Natural killer cell (primary cell): ENCODE measurements at regions not wholly inside any gene's neighbourhood (a gene's known extent, or its start where the extent isn't known, plus 50 kb on each side); places are given as distances from the start of the nearest gene placed in this dataset.

Experiments
- ATAC-seq, 3 donors: fragments of 150-1000 bp in 2 of 3; fragments of 200-7000 bp in 1 of 3; cut with Tn5 transposase; 1 replicate in 1 of 3; 2 replicates in 2 of 3; pipeline ENCODE4 v1.10.0; 2021; ENCODE audit warnings: mild to moderate bottlenecking in 2 of 3, moderate library complexity in 2 of 3
- DNase-seq, 2 donors: peaks; one replicate each; pipeline versions ENCODE4 v3.0.0 to v3.0.0-alpha.2; 2013 to 2021; ENCODE audit warnings: mixed read lengths in 1 of 2
- H3K27ac ChIP-seq: one replicate; pipeline ENCODE4 v1.5.1; 2013; ENCODE audit warnings: mild to moderate bottlenecking, low read length
- H3K27me3 ChIP-seq: one replicate; pipeline ENCODE4 v1.6.1; 2013; ENCODE audit warnings: low read length; ENCODE audit not compliant: control insufficient read depth, insufficient read depth
- H3K36me3 ChIP-seq: one replicate; pipeline ENCODE4 v1.6.1; 2013; ENCODE audit warnings: low read length; ENCODE audit not compliant: control insufficient read depth, insufficient read depth
- H3K4me1 ChIP-seq: one replicate; pipeline ENCODE4 v1.6.1; 2013; ENCODE audit warnings: low read length; ENCODE audit not compliant: control insufficient read depth, insufficient read depth
- H3K4me3 ChIP-seq: one replicate; pipeline ENCODE4 v1.5.1; 2013; ENCODE audit warnings: low read length
- H3K9me3 ChIP-seq: one replicate; pipeline ENCODE4 v1.6.1; 2013; ENCODE audit warnings: low read length; ENCODE audit not compliant: control insufficient read depth, insufficient read depth
- H3K27ac Mint-ChIP-seq, 2 donors: one replicate each; pipeline ENCODE4 v1.8.0; 2022; ENCODE audit warnings: mild to moderate bottlenecking in 2 of 2, mixed read lengths in 2 of 2, moderate library complexity in 1 of 2
- H3K27me3 Mint-ChIP-seq, 2 donors: one replicate each; pipeline ENCODE4 v1.8.0; 2022; ENCODE audit warnings: low read depth in 2 of 2, mixed read lengths in 2 of 2
- H3K36me3 Mint-ChIP-seq: one replicate; pipeline ENCODE4 v1.8.0; 2022; ENCODE audit warnings: mixed read lengths
- H3K4me1 Mint-ChIP-seq, 2 donors: one replicate each; pipeline ENCODE4 v1.8.0; 2022; ENCODE audit warnings: mixed read lengths in 2 of 2
- H3K4me3 Mint-ChIP-seq: one replicate; pipeline ENCODE4 v1.8.0; 2022; ENCODE audit warnings: mild to moderate bottlenecking, moderate library complexity, mixed read lengths
- H3K9me3 Mint-ChIP-seq, 2 donors: one replicate each; pipeline ENCODE4 v1.8.0; 2022; ENCODE audit warnings: mixed read lengths in 2 of 2
- WGBS: methylation state at CpG from one replicate; pipeline ENCODE4 v1.1.7; 2013; ENCODE audit warnings: missing lambda C conversion rate; ENCODE audit not compliant: insufficient coverage; 5-methylcytosine and 5-hydroxymethylcytosine counted together
- intact Hi-C: fragments of 100-400 bp; cut with micrococcal nuclease; formaldehyde crosslinking; loops from one replicate; pipeline ENCODE4 v1.14.2; 2022
- TF ChIP-seq, protein P1 (sequence below): fragments of 200-600 bp; IDR thresholded peaks from one replicate; pipeline ENCODE4 v1.8.0; 2022; ENCODE audit warnings: antibody characterized with exemption

DNA sequence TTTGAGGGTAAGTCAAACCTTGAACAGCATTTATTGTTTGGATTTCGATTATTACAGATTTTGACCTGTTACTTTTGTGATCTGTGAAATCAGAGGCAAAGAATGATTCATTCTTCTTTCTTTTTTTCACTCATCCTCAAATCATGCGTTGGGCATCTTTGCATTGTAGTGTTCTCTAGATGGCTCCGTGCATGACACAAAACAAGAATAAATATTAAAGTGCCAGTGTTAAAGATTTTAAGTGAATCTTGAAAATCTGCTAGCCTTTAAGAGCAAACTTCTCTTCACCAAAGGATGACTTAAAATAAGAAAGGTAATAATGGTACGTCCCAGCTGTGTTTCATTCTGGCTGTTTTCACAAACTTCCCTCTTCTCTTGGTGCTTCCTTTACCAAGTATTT is 361.9 kb upstream of the SMARCA2 start:
- Histone ChIP-seq H3K36me3 (no peaks in the 10 kb centered on the region), H3K9me3 (no peaks in the 10 kb centered on the region), H3K4me1 (no peaks in the 10 kb centered on the region), H3K27me3 (no peaks in the 10 kb centered on the region), H3K27ac (no peak overlapping the region), H3K4me3 (no peak overlapping the region)
- no peak for DNase-seq
- Mint-ChIP-seq H3K27me3 (no peaks in the 10 kb centered on the region), H3K27ac (no peak overlapping the region), H3K9me3 (peaks cover 2 to 3% of the 10 kb centered on the region in 2 donors), H3K36me3 (no peaks in the 10 kb centered on the region), H3K4me3 (no peak overlapping the region), H3K4me1 (no peaks in the 10 kb centered on the region)
- 56% methylated on average over 3 of the region's 4 CpGs for WGBS
- TF ChIP-seq, protein P1, sequence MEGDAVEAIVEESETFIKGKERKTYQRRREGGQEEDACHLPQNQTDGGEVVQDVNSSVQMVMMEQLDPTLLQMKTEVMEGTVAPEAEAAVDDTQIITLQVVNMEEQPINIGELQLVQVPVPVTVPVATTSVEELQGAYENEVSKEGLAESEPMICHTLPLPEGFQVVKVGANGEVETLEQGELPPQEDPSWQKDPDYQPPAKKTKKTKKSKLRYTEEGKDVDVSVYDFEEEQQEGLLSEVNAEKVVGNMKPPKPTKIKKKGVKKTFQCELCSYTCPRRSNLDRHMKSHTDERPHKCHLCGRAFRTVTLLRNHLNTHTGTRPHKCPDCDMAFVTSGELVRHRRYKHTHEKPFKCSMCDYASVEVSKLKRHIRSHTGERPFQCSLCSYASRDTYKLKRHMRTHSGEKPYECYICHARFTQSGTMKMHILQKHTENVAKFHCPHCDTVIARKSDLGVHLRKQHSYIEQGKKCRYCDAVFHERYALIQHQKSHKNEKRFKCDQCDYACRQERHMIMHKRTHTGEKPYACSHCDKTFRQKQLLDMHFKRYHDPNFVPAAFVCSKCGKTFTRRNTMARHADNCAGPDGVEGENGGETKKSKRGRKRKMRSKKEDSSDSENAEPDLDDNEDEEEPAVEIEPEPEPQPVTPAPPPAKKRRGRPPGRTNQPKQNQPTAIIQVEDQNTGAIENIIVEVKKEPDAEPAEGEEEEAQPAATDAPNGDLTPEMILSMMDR, result no peak
- ATAC-seq, result no peak
- intact Hi-C loops, result no loop called here

DNA sequence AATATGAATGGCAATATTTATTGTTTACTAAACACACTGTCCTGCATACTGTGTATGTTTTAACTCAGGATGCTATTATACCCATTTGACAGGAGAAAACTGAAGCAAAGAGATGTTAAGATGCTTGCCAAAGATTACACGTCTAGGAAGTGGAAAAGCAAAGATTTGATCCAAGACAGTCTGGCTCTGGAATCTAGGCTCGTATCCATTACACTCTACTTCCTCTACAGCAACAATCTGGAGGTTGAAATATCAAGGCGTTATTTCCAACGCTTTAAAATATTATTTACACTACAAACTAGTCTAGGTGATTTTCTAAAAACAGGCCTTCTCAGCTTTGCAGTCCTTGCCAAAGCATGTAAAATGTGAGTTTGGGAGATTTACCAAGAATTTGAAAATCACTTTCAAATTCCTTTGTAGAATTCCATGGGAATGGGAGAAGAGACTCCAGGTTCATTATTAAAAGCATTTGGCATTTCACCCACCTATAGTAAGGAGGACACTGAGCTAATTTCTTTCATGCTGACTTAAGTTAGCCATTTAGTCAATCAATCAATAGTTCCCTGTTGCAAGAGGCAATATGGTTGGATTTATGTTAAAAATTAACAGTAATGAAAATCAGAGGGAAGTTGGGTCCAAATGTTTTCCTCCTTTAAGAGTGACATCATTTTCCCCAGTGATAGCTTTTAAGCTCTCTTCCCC is 356.3 kb upstream of the SMARCA2 start:
- TF ChIP-seq, protein P1, result no peak
- Histone ChIP-seq H3K4me3 (no peak overlapping the region), H3K27ac (no peak overlapping the region), H3K9me3 (no peaks in the 10 kb centered on the region), H3K36me3 (no peaks in the 10 kb centered on the region), H3K27me3 (no peaks in the 10 kb centered on the region), H3K4me1 (no peaks in the 10 kb centered on the region)
- no peak overlapping the region for H3K27ac Mint-ChIP-seq
- DNase-seq, result no peak
- peaks cover 2 to 9% of the 10 kb centered on the region in 2 donors for H3K9me3 Mint-ChIP-seq
- intact Hi-C loops, result no loop called here
- H3K4me3 Mint-ChIP-seq, result no peak overlapping the region
- no peaks in the 10 kb centered on the region for H3K36me3 Mint-ChIP-seq
- H3K4me1 Mint-ChIP-seq, result no peaks in the 10 kb centered on the region
- WGBS, result 84% methylated on average over 4 of the region's 4 CpGs
- no peaks in the 10 kb centered on the region for H3K27me3 Mint-ChIP-seq
- no peak for ATAC-seq

DNA sequence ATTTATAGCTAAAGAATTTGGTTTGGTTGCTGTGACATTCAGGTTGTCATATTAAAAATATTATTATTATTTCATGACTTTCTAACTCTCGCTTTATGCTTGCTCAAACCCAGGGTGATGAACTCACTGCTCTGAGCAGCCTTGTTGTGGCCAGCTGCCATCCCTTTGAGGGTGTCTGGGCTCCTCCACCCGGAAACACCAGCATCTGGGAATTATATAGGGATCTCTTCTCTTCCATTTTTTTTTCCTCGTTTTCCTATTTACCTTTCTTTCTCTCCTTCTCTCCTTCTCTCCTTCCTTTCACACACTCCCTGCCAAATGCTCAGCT is 355.8 kb upstream of the SMARCA2 start:
- no peak for DNase-seq
- peaks cover 2 to 11% of the 10 kb centered on the region in 2 donors for H3K9me3 Mint-ChIP-seq
- TF ChIP-seq, protein P1, result no peak
- no peaks in the 10 kb centered on the region for H3K9me3 ChIP-seq
- no peak for ATAC-seq
- H3K27ac Mint-ChIP-seq, result no peak overlapping the region
- H3K4me1 Mint-ChIP-seq, result no peaks in the 10 kb centered on the region
- H3K4me3 Mint-ChIP-seq, result no peak overlapping the region
- intact Hi-C loops, result no loop called here
- no peak overlapping the region for H3K27ac ChIP-seq
- H3K27me3 ChIP-seq, result no peaks in the 10 kb centered on the region
- no peak overlapping the region for H3K4me3 ChIP-seq
- no peaks in the 10 kb centered on the region for H3K36me3 ChIP-seq
- 78% methylated on average over 3 of the region's 3 CpGs for WGBS
- H3K27me3 Mint-ChIP-seq, result no peaks in the 10 kb centered on the region
- H3K4me1 ChIP-seq, result no peaks in the 10 kb centered on the region
- no peaks in the 10 kb centered on the region for H3K36me3 Mint-ChIP-seq

DNA sequence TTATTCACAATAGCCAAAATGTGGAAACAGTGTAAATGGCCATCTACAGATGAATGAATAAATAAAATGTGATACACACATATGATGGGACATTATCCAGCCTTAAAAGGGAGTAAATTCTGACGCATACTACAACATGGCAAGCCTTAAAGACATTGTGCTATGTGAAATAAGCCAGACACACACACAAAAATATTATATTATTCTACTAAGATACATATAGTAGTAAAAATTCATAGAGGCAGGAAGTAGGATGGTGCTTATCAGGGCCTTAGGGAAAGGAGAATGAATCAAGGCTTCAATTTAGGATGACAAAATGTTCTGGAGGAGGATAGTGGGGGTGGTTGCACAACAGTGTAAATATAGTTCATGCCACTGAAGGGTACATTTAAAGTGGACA is 346.7 kb upstream of the SMARCA2 start:
- Histone ChIP-seq H3K9me3 (no peaks in the 10 kb centered on the region), H3K27ac (no peak overlapping the region), H3K4me1 (no peaks in the 10 kb centered on the region), H3K27me3 (no peaks in the 10 kb centered on the region), H3K4me3 (no peak overlapping the region), H3K36me3 (no peaks in the 10 kb centered on the region)
- Mint-ChIP-seq H3K36me3 (peaks cover 5% of the 10 kb centered on the region), H3K4me1 (no peaks in the 10 kb centered on the region), H3K27ac (no peak overlapping the region), H3K9me3 (peaks cover 7 to 11% of the 10 kb centered on the region in 2 donors), H3K4me3 (no peak overlapping the region), H3K27me3 (no peaks in the 10 kb centered on the region)
- TF ChIP-seq, protein P1, result no peak
- intact Hi-C loops, result no loop called here
- DNase-seq (no peak), ATAC-seq (no peak)
- no CpG with 5 or more reads among the region's 1 CpG for WGBS
